NB4 (cell line): ENCODE measurements at regions not wholly inside any gene's neighbourhood (a gene's known extent, or its start where the extent isn't known, plus 50 kb on each side); places are given as distances from the start of the nearest gene placed in this dataset.

ENCODE experiments used
- DNase-seq: peaks from one replicate; pipeline ENCODE4 v3.0.0; 2010; ENCODE audit warnings: low read depth
- H3K4me3 ChIP-seq: one replicate; pipeline ENCODE4 v1.5.1; 2011; ENCODE audit warnings: mild to moderate bottlenecking, low read depth, low read length, moderate library complexity
- CTCF ChIP-seq: IDR thresholded peaks from one replicate; pipeline ENCODE4 v1.5.1; 2012; ENCODE audit warnings: low read depth, low read length
- MAX ChIP-seq: IDR thresholded peaks from 2 replicates; pipeline ENCODE4 v1.6.1; 2011; ENCODE audit warnings: low read depth, low read length
- MYC ChIP-seq: IDR thresholded peaks from 2 replicates; pipeline ENCODE4 v1.6.1; 2011; ENCODE audit warnings: low read depth, low read length
- POLR2A ChIP-seq: IDR thresholded peaks from 2 replicates; pipeline ENCODE4 v1.6.1; 2011; ENCODE audit warnings: mild to moderate bottlenecking; ENCODE audit not compliant: insufficient read length; ENCODE audit errors: extremely low read depth

- no peak overlapping the region for H3K4me3 ChIP-seq
- DNase-seq = no peak
- no peak for TF ChIP-seq CTCF
- TF ChIP-seq POLR2A = no peak
- TF ChIP-seq MAX = no peak
- TF ChIP-seq MYC = no peak
These were observed 50.3 kb upstream of the GADD45G start for GRCh38 chr9:89554307-89555035.

GRCh38 chr9:89553451-89554010 lies 51.3 kb upstream of the GADD45G start:
- H3K4me3 ChIP-seq = no peak overlapping the region
- no peak for DNase-seq
- no peak for TF ChIP-seq MYC
- no peak for TF ChIP-seq CTCF
- TF ChIP-seq POLR2A = no peak
- no peak for TF ChIP-seq MAX

- no peak overlapping the region for H3K4me3 ChIP-seq
- TF ChIP-seq POLR2A = no peak
- TF ChIP-seq MAX = no peak
- TF ChIP-seq MYC = no peak
- TF ChIP-seq CTCF = no peak
- no peak for DNase-seq
These were observed 52.5 kb upstream of the SEMA4D start for GRCh38 chr9:89550346-89550927.

GRCh38 chr9:89549031-89549644 lies 51.2 kb upstream of the SEMA4D start:
- no peak for TF ChIP-seq POLR2A
- peak; percentile 76 for TF ChIP-seq MAX
- peak; percentile 87 for TF ChIP-seq CTCF
- peak; percentile 89 for TF ChIP-seq MYC
- peak; percentile 88 for DNase-seq
- no peak overlapping the region for H3K4me3 ChIP-seq

- H3K4me3 ChIP-seq = no peak overlapping the region
- DNase-seq = no peak
- no peak for TF ChIP-seq POLR2A
- TF ChIP-seq MYC = no peak
- TF ChIP-seq MAX = no peak
- no peak for TF ChIP-seq CTCF
These were observed 50.2 kb upstream of the SEMA4D start for GRCh38 chr9:89548071-89548638.
